ENCODE measurements at regions not wholly inside any gene's neighbourhood (a gene's known extent, or its start where the extent isn't known, plus 50 kb on each side); places are given as distances from the start of the nearest gene placed in this dataset.

- Histone ChIP-seq H2AFZ (ENCODE audit: low read length) (no peak overlapping the region), H3K9me2 (ENCODE audit: insufficient read depth, low read length) (no peaks in the 10 kb centered on the region), H3K9me3 (ENCODE audit: low read length) (no peaks in the 10 kb centered on the region), H3K27ac (ENCODE audit: low read depth, low read length, poor library complexity, severe bottlenecking) (no peak overlapping the region), H3K4me1 (ENCODE audit: insufficient read depth, low read length, poor library complexity, severe bottlenecking) (no peaks in the 10 kb centered on the region), H4K20me1 (ENCODE audit: insufficient read depth, low read length) (no peaks in the 10 kb centered on the region), H3K4me2 (ENCODE audit: low read length) (no peak overlapping the region), H3K4me3 (ENCODE audit: low read depth, low read length, poor library complexity, severe bottlenecking) (no peak overlapping the region), H3K79me2 (ENCODE audit: insufficient read depth, low read depth, low read length) (no peaks in the 10 kb centered on the region), H3K36me3 (ENCODE audit: insufficient read depth, low read length) (no peaks in the 10 kb centered on the region)
- intact Hi-C loops (cut with micrococcal nuclease; ENCODE audit: unreplicated experiment) = no loop called here
- TF ChIP-seq EZH2phosphoT487 (IDR thresholded peaks at IDR 0.05; ENCODE audit: borderline replicate concordance, low read depth, low read length) (no peak), CTCF (conservative IDR thresholded peaks at IDR 0.05; ENCODE audit: low read length) (no peak)
- DNase-seq (ENCODE audit: low spot score) = no peak
- ChIA-PET CTCF (ENCODE audit: unreplicated experiment) (no interaction called here), POLR2A (no interaction called here)
- BruUV-seq (replicated peaks) = no TSS peak
These were observed 70.1 kb upstream of the MED14 start for GRCh38 chrX:40805404-40805803.

- H3K79me2 ChIP-seq (ENCODE audit: insufficient read depth, low read depth, low read length) = no peaks in the 10 kb centered on the region
- H3K4me2 ChIP-seq (ENCODE audit: low read length) = no peak overlapping the region
- intact Hi-C loops (cut with micrococcal nuclease; ENCODE audit: unreplicated experiment) = no loop called here
- H3K9me3 ChIP-seq (ENCODE audit: low read length) = no peaks in the 10 kb centered on the region
- DNase-seq (ENCODE audit: low spot score) = no peak
- no peaks in the 10 kb centered on the region for H3K4me1 ChIP-seq (ENCODE audit: insufficient read depth, low read length, poor library complexity, severe bottlenecking)
- H2AFZ ChIP-seq (ENCODE audit: low read length) = no peak overlapping the region
- CTCF ChIA-PET (ENCODE audit: unreplicated experiment) = no interaction called here
- no peak for TF ChIP-seq EZH2phosphoT487 (IDR thresholded peaks at IDR 0.05; ENCODE audit: borderline replicate concordance, low read depth, low read length)
- POLR2A ChIA-PET = no interaction called here
- H4K20me1 ChIP-seq (ENCODE audit: insufficient read depth, low read length) = no peaks in the 10 kb centered on the region
- H3K9me2 ChIP-seq (ENCODE audit: insufficient read depth, low read length) = no peaks in the 10 kb centered on the region
- no peak overlapping the region for H3K27ac ChIP-seq (ENCODE audit: low read depth, low read length, poor library complexity, severe bottlenecking)
- BruUV-seq (replicated peaks) = no TSS peak
- no peak overlapping the region for H3K4me3 ChIP-seq (ENCODE audit: low read depth, low read length, poor library complexity, severe bottlenecking)
- H3K36me3 ChIP-seq (ENCODE audit: insufficient read depth, low read length) = no peaks in the 10 kb centered on the region
These were observed 71.3 kb upstream of the MED14 start for GRCh38 chrX:40806513-40807220.

- H3K4me3 ChIP-seq (ENCODE audit: low read depth, low read length, poor library complexity, severe bottlenecking) = no peak overlapping the region
- H4K20me1 ChIP-seq (ENCODE audit: insufficient read depth, low read length) = no peaks in the 10 kb centered on the region
- POLR2A ChIA-PET = no interaction called here
- no peak for TF ChIP-seq CTCF (conservative IDR thresholded peaks at IDR 0.05; ENCODE audit: low read length)
- TF ChIP-seq EZH2phosphoT487 (IDR thresholded peaks at IDR 0.05; ENCODE audit: borderline replicate concordance, low read depth, low read length) = no peak
- H3K9me3 ChIP-seq (ENCODE audit: low read length) = no peaks in the 10 kb centered on the region
- no peaks in the 10 kb centered on the region for H3K4me1 ChIP-seq (ENCODE audit: insufficient read depth, low read length, poor library complexity, severe bottlenecking)
- BruUV-seq (replicated peaks) = no TSS peak
- H3K4me2 ChIP-seq (ENCODE audit: low read length) = no peak overlapping the region
- no peaks in the 10 kb centered on the region for H3K9me2 ChIP-seq (ENCODE audit: insufficient read depth, low read length)
- H3K27ac ChIP-seq (ENCODE audit: low read depth, low read length, poor library complexity, severe bottlenecking) = no peak overlapping the region
- DNase-seq (ENCODE audit: low spot score) = no peak
- CTCF ChIA-PET (ENCODE audit: unreplicated experiment) = no interaction called here
- H3K79me2 ChIP-seq (ENCODE audit: insufficient read depth, low read depth, low read length) = no peaks in the 10 kb centered on the region
- H2AFZ ChIP-seq (ENCODE audit: low read length) = no peak overlapping the region
- H3K36me3 ChIP-seq (ENCODE audit: insufficient read depth, low read length) = no peaks in the 10 kb centered on the region
- intact Hi-C loops (cut with micrococcal nuclease; ENCODE audit: unreplicated experiment) = no loop called here
These were observed 72.0 kb upstream of the MED14 start for GRCh38 chrX:40807384-40807783.

Data from OCI-LY7 (cell line).